ENCODE measurements at regions not wholly inside any gene's neighbourhood (a gene's known extent, or its start where the extent isn't known, plus 50 kb on each side); places are given as distances from the start of the nearest gene placed in this dataset.
"Not testable (repeated sequence)": the region's sequence is repeated elsewhere in the genome, so short reads cannot be mapped to it uniquely, and the experiment has no call there.

- DNase-seq: no peak
These were observed 127.0 kb downstream of the ZNF330 start for GRCh38 chr4:141347684-141348083.

GRCh38 chr4:141348125-141348524 is 127.4 kb downstream of the ZNF330 start:
- no peak for DNase-seq

GRCh38 chr4:141348573-141348972 is 127.9 kb downstream of the ZNF330 start:
- DNase-seq: no peak

GRCh38 chr4:141349236-141349635 is 128.5 kb downstream of the ZNF330 start:
- DNase-seq: no peak

GRCh38 chr4:141350122-141350905 is 129.6 kb downstream of the ZNF330 start:
- DNase-seq: no peak

GRCh38 chr4:141352331-141352730 is 131.6 kb downstream of the ZNF330 start:
- DNase-seq: no peak

- no peak for DNase-seq
These were observed 132.3 kb downstream of the ZNF330 start for GRCh38 chr4:141352909-141353525.

GRCh38 chr4:141356321-141356962 is 135.7 kb downstream of the ZNF330 start:
- DNase-seq: no peak

GRCh38 chr4:141356963-141357335 is 136.3 kb downstream of the ZNF330 start:
- DNase-seq: no peak

GRCh38 chr4:141368241-141368640 is 147.5 kb downstream of the ZNF330 start:
- not testable (repeated sequence) for DNase-seq

- no peak for DNase-seq
These were observed 150.5 kb downstream of the ZNF330 start for GRCh38 chr4:141371206-141371605.

- no peak for DNase-seq
These were observed 155.2 kb downstream of the ZNF330 start for GRCh38 chr4:141375855-141376254.

- DNase-seq: no peak
These were observed 156.1 kb downstream of the ZNF330 start for GRCh38 chr4:141376769-141377168.

- DNase-seq: no peak
These were observed 166.6 kb downstream of the ZNF330 start for GRCh38 chr4:141387299-141387698.

- no peak for DNase-seq
These were observed 167.8 kb downstream of the ZNF330 start for GRCh38 chr4:141388481-141388880.

GRCh38 chr4:141389649-141390048 is 169.0 kb downstream of the ZNF330 start:
- no peak for DNase-seq

GRCh38 chr4:141390571-141390970 is 169.9 kb downstream of the ZNF330 start:
- no peak for DNase-seq

GRCh38 chr4:141391293-141391692 is 170.6 kb downstream of the ZNF330 start:
- no peak for DNase-seq

- no peak for DNase-seq
These were observed 171.1 kb downstream of the ZNF330 start for GRCh38 chr4:141391771-141392170.

GRCh38 chr4:141395246-141395830 is 174.6 kb downstream of the ZNF330 start:
- DNase-seq: no peak

- DNase-seq: no peak
These were observed 175.2 kb downstream of the ZNF330 start for GRCh38 chr4:141395919-141396318.

- no peak for DNase-seq
These were observed 182.0 kb downstream of the ZNF330 start for GRCh38 chr4:141402712-141403111.

GRCh38 chr4:141403782-141404181 is 183.1 kb downstream of the ZNF330 start:
- no peak for DNase-seq

GRCh38 chr4:141406237-141406636 is 185.5 kb downstream of the ZNF330 start:
- DNase-seq: no peak

All from activated CD8-positive, alpha-beta memory T cell treated with anti-CD3 and anti-CD28 coated beads, Interleukin-2, amount 50 U/mL, for 48 hours (primary cell).